ENCODE measurements at regions not wholly inside any gene's neighbourhood (a gene's known extent, or its start where the extent isn't known, plus 50 kb on each side); places are given as distances from the start of the nearest gene placed in this dataset.

DNA sequence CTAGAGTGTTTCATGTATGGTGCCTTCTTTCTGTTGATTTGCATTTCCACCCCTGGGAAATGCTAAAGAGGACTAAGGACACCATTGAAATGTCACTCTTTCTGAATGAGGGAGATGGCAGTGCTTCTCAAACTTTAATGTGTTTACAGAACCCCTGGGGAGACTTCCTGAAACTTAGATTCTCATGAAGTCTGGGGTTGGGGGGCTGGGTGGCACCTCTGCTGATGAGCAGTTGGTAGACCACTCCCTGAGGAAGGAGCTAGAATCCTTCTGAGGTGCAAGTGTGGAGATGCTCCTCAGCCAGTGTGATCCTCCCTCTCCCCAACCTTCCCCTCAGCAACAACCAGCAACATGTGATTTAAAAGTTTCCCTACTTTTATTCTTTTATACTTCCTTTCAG lies 546.8 kb downstream of the LRRC70 start:
- CTCF ChIA-PET, result interaction anchor here (0.6 to 3.1 kb wide), 28 partner anchors 9 to 857 kb away, joined by 3 to 33 read pairs (median 4); no protein-coding TSS in a partner anchor
- TF ChIP-seq CTCF (IDR thresholded peaks at IDR 0.05; ENCODE audit: unreplicated experiment), result no peak
- H3K36me3 Mint-ChIP-seq (ENCODE audit: insufficient read depth, unreplicated experiment), result no peaks in the 10 kb centered on the region
- BruUV-seq (replicated peaks), result no TSS peak
- no peak overlapping the region for H3K4me3 Mint-ChIP-seq (ENCODE audit: unreplicated experiment)
- H3K4me1 Mint-ChIP-seq (ENCODE audit: insufficient read depth, unreplicated experiment), result peaks cover 7% of the 10 kb centered on the region
- no peak overlapping the region for H3K27ac Mint-ChIP-seq (ENCODE audit: low read depth, unreplicated experiment)
- DNase-seq (ENCODE audit: unreplicated experiment), result no peak
- no peaks in the 10 kb centered on the region for H3K9me3 Mint-ChIP-seq (ENCODE audit: unreplicated experiment)
- H3K27me3 Mint-ChIP-seq (ENCODE audit: insufficient read depth, unreplicated experiment), result no peaks in the 10 kb centered on the region
- POLR2A ChIA-PET, result interaction anchor here (0.6 kb wide), 2 partner anchors 32 to 1500 kb away, joined by 3 read pairs; no protein-coding TSS in a partner anchor
- intact Hi-C loops (cut with micrococcal nuclease), result loop anchor here (2.0 to 10.0 kb wide), 3 partner anchors 275 to 1079 kb away; partner anchors contain the start of gene HTR1A

DNA sequence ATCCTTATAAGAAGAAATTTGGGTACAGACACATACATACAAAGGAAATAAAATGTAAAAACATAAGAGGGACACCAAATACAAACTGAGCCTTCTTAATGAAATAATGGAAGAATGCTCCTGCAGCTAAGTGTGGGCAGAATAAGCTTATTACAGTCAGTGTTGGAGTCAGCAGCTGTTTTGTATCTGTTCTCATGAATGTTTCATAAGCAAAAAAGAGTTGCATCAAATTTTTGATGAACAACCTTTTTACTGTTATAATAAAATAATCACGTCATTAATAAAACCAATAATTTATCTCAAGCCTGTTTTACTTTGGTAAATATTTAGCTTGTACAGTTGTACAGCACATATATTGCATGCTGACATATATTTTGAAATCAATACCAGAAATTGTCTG lies 545.6 kb downstream of the LRRC70 start:
- Mint-ChIP-seq H3K4me1 (ENCODE audit: insufficient read depth, unreplicated experiment) (peaks cover 7% of the 10 kb centered on the region), H3K36me3 (ENCODE audit: insufficient read depth, unreplicated experiment) (no peaks in the 10 kb centered on the region), H3K9me3 (ENCODE audit: unreplicated experiment) (no peaks in the 10 kb centered on the region), H3K27me3 (ENCODE audit: insufficient read depth, unreplicated experiment) (no peaks in the 10 kb centered on the region), H3K4me3 (ENCODE audit: unreplicated experiment) (no peak overlapping the region), H3K27ac (ENCODE audit: low read depth, unreplicated experiment) (no peak overlapping the region)
- BruUV-seq (replicated peaks), result no TSS peak
- TF ChIP-seq CTCF (IDR thresholded peaks at IDR 0.05; ENCODE audit: unreplicated experiment), result no peak
- ChIA-PET POLR2A (no interaction called here), CTCF (interaction anchor here (0.5 to 3.1 kb wide), 12 partner anchors 9 to 839 kb away, joined by 3 to 33 read pairs (median 5); no protein-coding TSS in a partner anchor)
- intact Hi-C loops (cut with micrococcal nuclease), result loop anchor here (2.0 to 10.0 kb wide), 3 partner anchors 277 to 1081 kb away; partner anchors contain the start of gene HTR1A
- DNase-seq (ENCODE audit: unreplicated experiment), result no peak

DNA sequence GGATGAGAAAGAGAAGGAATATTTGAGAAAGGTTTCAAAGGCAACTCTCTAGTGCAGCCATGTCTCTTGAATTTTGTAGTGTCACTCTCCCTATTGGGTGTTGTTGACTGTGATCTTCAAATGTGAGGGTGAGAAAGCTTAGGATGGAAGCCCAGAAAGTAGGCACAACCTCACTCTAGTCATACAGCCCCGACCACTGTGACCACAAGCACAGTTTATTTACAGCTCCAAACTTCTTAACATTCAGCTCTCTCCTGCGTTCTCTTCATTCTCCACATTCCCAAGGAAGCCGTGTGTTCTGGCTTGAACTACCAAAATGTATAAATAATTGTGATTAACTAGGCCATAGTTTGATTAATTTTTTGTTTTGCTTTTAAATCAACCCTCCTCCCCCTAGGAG lies 542.9 kb downstream of the LRRC70 start:
- intact Hi-C loops (cut with micrococcal nuclease), result loop anchor here (10.0 kb wide), 1 partner anchor 1083 kb away; no protein-coding TSS in a partner anchor
- ChIA-PET CTCF (no interaction called here), POLR2A (no interaction called here)
- Mint-ChIP-seq H3K36me3 (ENCODE audit: insufficient read depth, unreplicated experiment) (no peaks in the 10 kb centered on the region), H3K27me3 (ENCODE audit: insufficient read depth, unreplicated experiment) (no peaks in the 10 kb centered on the region), H3K4me1 (ENCODE audit: insufficient read depth, unreplicated experiment) (no peaks in the 10 kb centered on the region), H3K4me3 (ENCODE audit: unreplicated experiment) (no peak overlapping the region), H3K27ac (ENCODE audit: low read depth, unreplicated experiment) (no peak overlapping the region), H3K9me3 (ENCODE audit: unreplicated experiment) (no peaks in the 10 kb centered on the region)
- TF ChIP-seq CTCF (IDR thresholded peaks at IDR 0.05; ENCODE audit: unreplicated experiment), result no peak
- no TSS peak for BruUV-seq (replicated peaks)
- no peak for DNase-seq (ENCODE audit: unreplicated experiment)

GRCh38 chr5:63118221-63118620 lies 539.6 kb downstream of the LRRC70 start:
- intact Hi-C loops (cut with micrococcal nuclease), result no loop called here
- ChIA-PET CTCF (no interaction called here), POLR2A (interaction anchor here (0.6 kb wide), 1 partner anchor 17 kb away, joined by 3 read pairs; no protein-coding TSS in a partner anchor)
- no peak overlapping the region for H3K4me3 Mint-ChIP-seq (ENCODE audit: unreplicated experiment)
- BruUV-seq (replicated peaks), result no TSS peak
- H3K36me3 Mint-ChIP-seq (ENCODE audit: insufficient read depth, unreplicated experiment), result no peaks in the 10 kb centered on the region
- no peaks in the 10 kb centered on the region for H3K4me1 Mint-ChIP-seq (ENCODE audit: insufficient read depth, unreplicated experiment)
- H3K27me3 Mint-ChIP-seq (ENCODE audit: insufficient read depth, unreplicated experiment), result no peaks in the 10 kb centered on the region
- H3K27ac Mint-ChIP-seq (ENCODE audit: low read depth, unreplicated experiment), result no peak overlapping the region
- no peaks in the 10 kb centered on the region for H3K9me3 Mint-ChIP-seq (ENCODE audit: unreplicated experiment)
- DNase-seq (ENCODE audit: unreplicated experiment), result no peak
- TF ChIP-seq CTCF (IDR thresholded peaks at IDR 0.05; ENCODE audit: unreplicated experiment), result no peak

Data from MCF 10A (cell line).